Skeletal muscle tissue (tissue), 3 donors: ENCODE measurements at regions not wholly inside any gene's neighbourhood (a gene's known extent, or its start where the extent isn't known, plus 50 kb on each side); places are given as distances from the start of the nearest gene placed in this dataset.

ENCODE experiments used
- H3K27ac ChIP-seq: one replicate; pipeline ENCODE4 v1.7.0; 2013; ENCODE audit warnings: mild to moderate bottlenecking, low read depth, low read length, inconsistent platforms
- H3K27me3 ChIP-seq, 3 donors: one replicate each; pipeline ENCODE4 v1.7.0; 2013; ENCODE audit warnings: low read length in 3 of 3; ENCODE audit not compliant: control insufficient read depth in 3 of 3, insufficient read depth in 3 of 3
- H3K36me3 ChIP-seq, 3 donors: one replicate each; pipeline ENCODE4 v1.7.0; 2013; ENCODE audit warnings: low read length in 3 of 3; ENCODE audit not compliant: control insufficient read depth in 3 of 3, insufficient read depth in 3 of 3
- H3K4me1 ChIP-seq, 3 donors: one replicate each; pipeline ENCODE4 v1.7.0; 2013; ENCODE audit warnings: low read length in 3 of 3, mild to moderate bottlenecking in 3 of 3; ENCODE audit not compliant: control insufficient read depth in 3 of 3, insufficient read depth in 3 of 3
- H3K4me3 ChIP-seq, 3 donors: one replicate each; pipeline ENCODE4 v1.7.0; 2013; ENCODE audit warnings: low read length in 3 of 3
- H3K9ac ChIP-seq, 3 donors: one replicate each; pipeline ENCODE4 v1.7.0; 2013; ENCODE audit warnings: low read length in 3 of 3, mild to moderate bottlenecking in 3 of 3, moderate library complexity in 2 of 3, low read depth in 1 of 3
- H3K9me3 ChIP-seq, 3 donors: one replicate each; pipeline ENCODE4 v1.7.0; 2013; ENCODE audit warnings: low read length in 3 of 3; ENCODE audit not compliant: control insufficient read depth in 3 of 3
- donor health status: Osteomylitis.

DNA sequence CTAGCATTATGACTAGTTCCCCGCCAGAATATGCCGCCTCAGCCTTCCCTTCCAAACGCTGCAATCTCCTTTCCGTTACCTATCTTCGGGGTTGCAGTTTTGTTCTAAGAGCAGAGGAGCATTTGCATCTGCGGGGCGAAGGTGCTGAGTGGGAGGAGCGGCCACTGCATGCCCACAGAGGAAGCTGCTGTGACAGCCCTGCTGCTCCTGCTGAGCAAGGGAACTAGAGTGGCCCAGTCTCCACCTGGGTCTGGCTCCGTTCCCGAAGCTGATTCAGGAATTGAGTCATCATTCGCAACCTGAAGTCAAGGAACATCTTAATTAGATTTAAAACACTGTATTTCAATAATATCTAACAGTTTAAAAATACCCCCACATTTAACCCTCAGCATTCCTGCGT, 98.2 kb upstream of the TJP1 start:
- Histone ChIP-seq H3K27ac (no peak overlapping the region), H3K4me3 (no peak overlapping the region), H3K27me3 (peaks cover 0 to 4% (median 3%) of the 10 kb centered on the region in 3 donors), H3K9me3 (no peaks in the 10 kb centered on the region), H3K4me1 (peaks cover 0 to 4% (median 3%) of the 10 kb centered on the region in 3 donors), H3K9ac (no peak overlapping the region), H3K36me3 (no peaks in the 10 kb centered on the region)

- no peaks in the 10 kb centered on the region for H3K9me3 ChIP-seq
- no peaks in the 10 kb centered on the region for H3K4me1 ChIP-seq
- peaks cover 0 to 5% (median 4%) of the 10 kb centered on the region in 3 donors for H3K27me3 ChIP-seq
- H3K9ac ChIP-seq: no peak overlapping the region
- no peak overlapping the region for H3K27ac ChIP-seq
- H3K36me3 ChIP-seq: no peaks in the 10 kb centered on the region
- no peak overlapping the region for H3K4me3 ChIP-seq
Measured at GRCh38 chr15:29919380-29919881, 97.2 kb upstream of the TJP1 start.

DNA sequence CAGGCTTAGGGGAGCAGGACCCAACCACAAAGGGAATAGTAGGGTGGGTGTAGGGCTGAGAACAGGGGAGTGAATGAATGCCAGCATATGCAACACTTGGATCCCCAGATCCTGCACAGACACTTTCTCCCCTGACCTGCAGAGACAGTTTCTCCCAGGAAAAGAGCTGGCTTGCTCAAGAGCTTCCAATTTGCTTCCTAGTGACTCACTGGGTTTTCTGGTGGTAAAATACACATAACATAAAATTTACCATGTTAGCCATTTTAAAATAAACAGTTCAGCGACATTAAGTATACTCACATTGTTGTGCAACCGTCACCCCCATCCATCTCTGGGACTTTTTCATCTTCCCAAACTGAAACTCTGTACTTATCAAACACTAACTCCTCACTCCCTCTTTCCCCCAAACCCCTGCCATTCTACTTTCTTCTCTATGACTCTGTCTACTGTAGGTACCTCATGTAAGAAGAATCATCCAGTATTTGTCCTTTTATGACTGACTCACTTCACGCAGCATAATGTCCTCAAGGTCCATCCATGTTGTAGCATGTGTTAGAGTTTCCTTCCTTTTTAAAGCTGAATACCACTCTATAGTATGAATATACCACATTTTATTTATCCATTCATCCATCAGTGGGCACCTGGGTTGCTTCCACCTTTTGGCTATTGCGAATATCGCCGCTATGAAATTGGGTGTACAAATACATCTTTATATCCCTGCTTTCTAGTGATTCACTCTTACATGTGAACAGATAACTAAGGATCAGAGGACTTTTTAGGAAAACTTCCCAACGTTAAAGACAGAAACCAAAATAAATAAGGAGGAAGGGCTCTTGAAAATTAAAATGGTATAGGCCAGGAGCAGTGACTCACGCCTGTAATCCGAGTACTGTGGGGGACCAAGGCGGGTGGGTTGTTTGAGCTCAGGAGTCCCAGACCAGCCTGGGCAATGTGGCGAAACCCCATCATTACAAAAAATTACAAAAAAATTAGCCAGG, 95.6 kb upstream of the TJP1 start:
- H3K36me3 ChIP-seq: no peaks in the 10 kb centered on the region
- H3K9me3 ChIP-seq: no peaks in the 10 kb centered on the region
- no peak overlapping the region for H3K9ac ChIP-seq
- no peak overlapping the region for H3K27ac ChIP-seq
- H3K27me3 ChIP-seq: peaks cover 0 to 5% (median 4%) of the 10 kb centered on the region in 3 donors
- no peaks in the 10 kb centered on the region for H3K4me1 ChIP-seq
- no peak overlapping the region for H3K4me3 ChIP-seq

DNA sequence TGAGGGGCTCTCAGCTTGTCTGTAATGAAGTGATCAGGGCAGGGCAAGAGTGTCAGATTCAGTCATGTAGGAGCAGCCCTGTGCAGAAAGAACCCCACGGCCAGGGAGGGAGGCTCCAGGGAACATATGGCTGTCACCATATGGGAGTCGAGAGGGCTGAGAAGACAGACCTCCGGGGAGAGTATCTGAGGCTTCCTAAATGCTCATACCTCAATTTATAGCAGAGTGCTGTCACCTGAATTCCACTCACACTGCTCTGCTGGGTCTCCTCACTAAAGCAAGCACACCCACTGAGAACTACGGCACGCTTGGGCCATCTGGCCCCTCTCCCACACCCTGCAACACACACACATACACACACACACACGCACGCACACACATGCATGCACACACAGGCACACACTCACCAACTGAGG, 92.3 kb upstream of the TJP1 start:
- Histone ChIP-seq H3K4me3 (no peak overlapping the region), H3K27ac (no peak overlapping the region), H3K9me3 (no peaks in the 10 kb centered on the region), H3K36me3 (no peaks in the 10 kb centered on the region), H3K27me3 (peaks cover 0 to 2% (median 0%) of the 10 kb centered on the region in 3 donors), H3K9ac (no peak overlapping the region), H3K4me1 (no peaks in the 10 kb centered on the region)

- H3K27ac ChIP-seq: no peak overlapping the region
- H3K9me3 ChIP-seq: no peaks in the 10 kb centered on the region
- H3K9ac ChIP-seq: no peak overlapping the region
- no peaks in the 10 kb centered on the region for H3K4me1 ChIP-seq
- H3K36me3 ChIP-seq: no peaks in the 10 kb centered on the region
- H3K4me3 ChIP-seq: no peak overlapping the region
- H3K27me3 ChIP-seq: peaks cover 0 to 2% (median 0%) of the 10 kb centered on the region in 3 donors
Measured at GRCh38 chr15:29913528-29914135, 91.4 kb upstream of the TJP1 start.

GRCh38 chr15:29911705-29912104, 89.4 kb upstream of the TJP1 start:
- H3K4me1 ChIP-seq: no peaks in the 10 kb centered on the region

DNA sequence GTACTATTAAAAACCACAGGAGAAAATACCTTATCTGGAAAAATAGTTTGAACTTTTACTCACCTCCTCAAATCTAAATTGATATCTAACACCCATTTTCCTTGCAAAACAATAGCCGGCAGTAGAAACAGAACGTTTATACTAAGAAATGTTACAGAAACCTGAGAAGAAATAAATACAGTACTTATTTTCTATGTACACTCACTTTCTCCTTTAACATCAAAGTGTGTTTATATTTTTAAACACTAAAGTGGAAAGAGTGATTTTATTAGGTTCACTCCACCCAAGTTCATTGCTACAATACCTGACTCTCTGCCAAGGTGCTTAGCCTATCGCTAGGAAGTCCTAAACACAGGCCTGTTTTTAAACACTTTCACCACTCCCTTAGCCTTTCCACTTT, 87.8 kb upstream of the TJP1 start:
- Histone ChIP-seq H3K4me3 (no peak overlapping the region), H3K9me3 (no peaks in the 10 kb centered on the region), H3K4me1 (no peaks in the 10 kb centered on the region), H3K36me3 (no peaks in the 10 kb centered on the region), H3K9ac (no peak overlapping the region), H3K27ac (no peak overlapping the region), H3K27me3 (peaks cover 0 to 2% (median 0%) of the 10 kb centered on the region in 3 donors)

More at GRCh38 chr15:29911705-29912104, 89.4 kb upstream of the TJP1 start:
- no peak overlapping the region for H3K27ac ChIP-seq
- H3K9me3 ChIP-seq: no peaks in the 10 kb centered on the region
- no peaks in the 10 kb centered on the region for H3K36me3 ChIP-seq
- H3K9ac ChIP-seq: no peak overlapping the region
- H3K4me3 ChIP-seq: no peak overlapping the region
- H3K27me3 ChIP-seq: peaks cover 0 to 2% (median 0%) of the 10 kb centered on the region in 3 donors

DNA sequence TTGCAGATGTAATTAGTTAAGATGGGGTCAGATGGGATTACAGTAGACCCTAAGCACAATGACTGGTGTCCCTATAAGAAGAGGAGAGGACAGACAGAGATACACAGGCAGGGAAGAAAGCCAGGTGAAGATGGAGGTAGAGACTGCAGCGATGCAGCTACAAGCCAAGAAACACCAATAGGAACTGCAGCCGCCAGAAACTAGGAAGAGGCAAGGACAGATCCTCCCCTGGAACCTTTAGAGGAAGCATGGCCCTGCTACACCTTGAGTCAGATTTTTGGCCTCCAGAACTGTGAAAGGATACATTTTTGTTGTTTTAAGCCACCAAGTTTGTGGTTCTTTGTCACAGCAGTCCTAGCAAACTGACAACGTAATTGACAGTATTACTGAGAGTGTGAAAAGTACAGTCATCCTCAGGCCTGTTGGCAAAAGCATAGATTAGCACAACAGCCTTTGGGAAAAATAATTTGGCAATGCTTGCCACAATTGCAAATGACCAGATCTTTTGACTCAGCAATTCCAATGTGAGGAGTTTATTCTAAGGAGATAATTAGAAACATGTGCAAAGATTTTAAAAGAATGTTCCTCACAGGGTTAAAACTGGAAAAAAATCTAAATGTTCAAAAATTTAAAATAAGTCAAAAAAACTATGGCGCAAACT, 82.6 kb upstream of the TJP1 start:
- Histone ChIP-seq H3K36me3 (no peaks in the 10 kb centered on the region), H3K4me3 (no peak overlapping the region), H3K9me3 (no peaks in the 10 kb centered on the region), H3K27ac (no peak overlapping the region), H3K9ac (no peak overlapping the region), H3K27me3 (no peaks in the 10 kb centered on the region), H3K4me1 (no peaks in the 10 kb centered on the region)

- Histone ChIP-seq H3K27ac (no peak overlapping the region), H3K4me3 (no peak overlapping the region), H3K27me3 (no peaks in the 10 kb centered on the region), H3K9ac (no peak overlapping the region), H3K9me3 (no peaks in the 10 kb centered on the region), H3K36me3 (no peaks in the 10 kb centered on the region), H3K4me1 (no peaks in the 10 kb centered on the region)
Measured at GRCh38 chr15:29903785-29904464, 81.7 kb upstream of the TJP1 start.
